ENCODE measurements at regions not wholly inside any gene's neighbourhood (a gene's known extent, or its start where the extent isn't known, plus 50 kb on each side); places are given as distances from the start of the nearest gene placed in this dataset.

DNA sequence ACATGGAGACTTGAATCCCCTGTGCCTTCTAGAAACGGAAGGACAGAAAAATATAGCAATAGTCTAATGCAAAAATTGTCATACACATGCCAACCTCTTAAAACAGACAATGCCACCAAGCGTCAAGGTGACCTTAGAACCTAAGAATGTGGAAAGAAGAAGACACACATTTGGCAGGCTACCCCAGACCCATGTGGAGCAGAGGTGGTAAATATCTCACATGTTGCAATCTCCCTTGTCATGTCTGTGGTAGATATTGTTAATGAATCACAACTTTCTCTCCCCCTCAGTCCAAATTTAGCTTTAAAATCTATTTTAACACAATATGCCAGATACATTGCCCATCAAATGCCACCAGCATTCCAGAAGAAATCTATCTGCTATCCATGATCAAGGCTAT, 137.4 kb downstream of the HNMT start:
- H3K27ac ChIP-seq (ENCODE audit: insufficient read depth, low read depth, low read length), result no peak overlapping the region
- no peaks in the 10 kb centered on the region for H4K20me1 ChIP-seq (replicated peaks; ENCODE audit: control insufficient read depth, extremely low read depth, insufficient read depth, low read length)
- no peaks in the 10 kb centered on the region for H3K36me3 ChIP-seq (ENCODE audit: control insufficient read depth in 2 of 2, extremely low read depth in 1 of 2, insufficient read depth in 2 of 2, low read length in 2 of 2)
- dilution Hi-C loops (cut with MboI; ENCODE audit: extremely low pct_ligation_motif_present, low sequenced_read_pairs) (no loop called here), intact Hi-C loops (cut with micrococcal nuclease) (no loop called here)
- no peaks in the 10 kb centered on the region for H3K4me1 ChIP-seq (ENCODE audit: control insufficient read depth, extremely low read depth, insufficient read depth, low read length)
- TF ChIP-seq MYC (IDR thresholded peaks at IDR 0.05; ENCODE audit: low read depth, low read length) (no peak), EZH2 (IDR thresholded peaks at IDR 0.05; ENCODE audit: borderline replicate concordance, low read depth, low read length, severe bottlenecking) (no peak), POLR2A (IDR thresholded peaks at IDR 0.05; ENCODE audit: low read depth, low read length) (no peak), POLR2AphosphoS5 (IDR thresholded peaks at IDR 0.05; ENCODE audit: insufficient read depth, low read depth, low read length) (no peak), JUN (IDR thresholded peaks at IDR 0.05; ENCODE audit: borderline replicate concordance, insufficient read depth, insufficient read length, low read depth) (no peak), FOS (IDR thresholded peaks at IDR 0.05; ENCODE audit: borderline replicate concordance, insufficient read depth, low read length) (no peak), GATA2 (IDR thresholded peaks at IDR 0.05; ENCODE audit: insufficient read depth, insufficient read length, low read depth, low read length) (no peak)
- TF ChIP-seq, protein P1, sequence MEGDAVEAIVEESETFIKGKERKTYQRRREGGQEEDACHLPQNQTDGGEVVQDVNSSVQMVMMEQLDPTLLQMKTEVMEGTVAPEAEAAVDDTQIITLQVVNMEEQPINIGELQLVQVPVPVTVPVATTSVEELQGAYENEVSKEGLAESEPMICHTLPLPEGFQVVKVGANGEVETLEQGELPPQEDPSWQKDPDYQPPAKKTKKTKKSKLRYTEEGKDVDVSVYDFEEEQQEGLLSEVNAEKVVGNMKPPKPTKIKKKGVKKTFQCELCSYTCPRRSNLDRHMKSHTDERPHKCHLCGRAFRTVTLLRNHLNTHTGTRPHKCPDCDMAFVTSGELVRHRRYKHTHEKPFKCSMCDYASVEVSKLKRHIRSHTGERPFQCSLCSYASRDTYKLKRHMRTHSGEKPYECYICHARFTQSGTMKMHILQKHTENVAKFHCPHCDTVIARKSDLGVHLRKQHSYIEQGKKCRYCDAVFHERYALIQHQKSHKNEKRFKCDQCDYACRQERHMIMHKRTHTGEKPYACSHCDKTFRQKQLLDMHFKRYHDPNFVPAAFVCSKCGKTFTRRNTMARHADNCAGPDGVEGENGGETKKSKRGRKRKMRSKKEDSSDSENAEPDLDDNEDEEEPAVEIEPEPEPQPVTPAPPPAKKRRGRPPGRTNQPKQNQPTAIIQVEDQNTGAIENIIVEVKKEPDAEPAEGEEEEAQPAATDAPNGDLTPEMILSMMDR (IDR thresholded peaks at IDR 0.05; ENCODE audit: extremely low read depth in 1 of 2, insufficient read depth in 1 of 2, low read depth in 1 of 2, low read length in 2 of 2), result no peak
- TF ChIP-seq, protein P2, sequence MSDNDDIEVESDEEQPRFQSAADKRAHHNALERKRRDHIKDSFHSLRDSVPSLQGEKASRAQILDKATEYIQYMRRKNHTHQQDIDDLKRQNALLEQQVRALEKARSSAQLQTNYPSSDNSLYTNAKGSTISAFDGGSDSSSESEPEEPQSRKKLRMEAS (IDR thresholded peaks at IDR 0.05; ENCODE audit: insufficient read depth, insufficient read length), result no peak
- H3K27me3 ChIP-seq (ENCODE audit: control insufficient read depth in 2 of 2, insufficient read depth in 2 of 2, low read length in 2 of 2), result no peaks in the 10 kb centered on the region
- BruUV-seq (replicated peaks), result no TSS peak
- no peak overlapping the region for H3K9ac ChIP-seq (replicated peaks; ENCODE audit: extremely low read depth, insufficient read depth, low read length)
- ChIA-PET POLR2A (no interaction called here), CTCF (interaction anchor here (5.4 kb wide), 1 partner anchor 11 kb away, joined by 25 read pairs; no protein-coding TSS in a partner anchor)
- H3K9me1 ChIP-seq (replicated peaks; ENCODE audit: control insufficient read depth, extremely low read depth, insufficient read depth, low read length), result no peaks in the 10 kb centered on the region
- H3K4me2 ChIP-seq (ENCODE audit: insufficient read depth, low read length), result no peak overlapping the region
- H3K4me3 ChIP-seq (replicated peaks in 1 of 3; ENCODE audit: insufficient read depth in 1 of 3, low read depth in 1 of 3, low read length in 3 of 3), result no peak overlapping the region
- no peaks in the 10 kb centered on the region for H3K79me2 ChIP-seq (ENCODE audit: control insufficient read depth, insufficient read depth, low read length)
- no peaks in the 10 kb centered on the region for H3K9me3 ChIP-seq (replicated peaks; ENCODE audit: control insufficient read depth, insufficient read depth, low read length)
- no peak overlapping the region for H2AFZ ChIP-seq (ENCODE audit: low read depth, low read length)
- FAIRE-seq, result no peak
- DNase-seq (ENCODE audit: low read depth, low spot score), result no peak

Data from endothelial cell of umbilical vein (primary cell).